ENCODE measurements at regions not wholly inside any gene's neighbourhood (a gene's known extent, or its start where the extent isn't known, plus 50 kb on each side); places are given as distances from the start of the nearest gene placed in this dataset.
A peak's percentile ranks its signal among the peaks of the same experiment; 100 is the strongest.
"Not testable (repeated sequence)": the region's sequence is repeated elsewhere in the genome, so short reads cannot be mapped to it uniquely, and the experiment has no call there.

DNA sequence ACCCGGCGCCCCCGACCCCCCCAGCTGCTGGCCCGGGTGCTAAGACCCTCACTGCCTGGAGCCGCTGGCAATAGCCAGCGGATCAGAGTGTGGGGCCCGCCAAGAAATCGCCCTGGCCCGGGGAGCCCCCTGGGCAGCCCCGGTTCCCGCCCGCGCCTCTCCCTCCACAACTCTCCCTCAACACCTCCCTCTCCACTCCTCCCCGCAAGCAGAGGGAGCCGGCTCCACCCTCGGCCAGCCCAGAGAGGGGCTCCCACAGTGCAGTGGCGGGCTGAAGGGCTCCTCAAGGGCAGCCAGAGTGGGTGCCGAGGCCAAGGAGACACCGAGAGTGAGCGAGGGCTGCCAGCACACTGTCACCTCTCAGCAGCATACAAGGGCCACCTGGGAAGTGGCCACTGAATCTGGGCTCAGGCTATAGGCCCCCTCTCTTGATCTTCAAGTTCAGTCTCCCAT lies 385.5 kb downstream of the SEC14L1 start:
- no peak for DNase-seq (ENCODE audit: low read depth)

DNA sequence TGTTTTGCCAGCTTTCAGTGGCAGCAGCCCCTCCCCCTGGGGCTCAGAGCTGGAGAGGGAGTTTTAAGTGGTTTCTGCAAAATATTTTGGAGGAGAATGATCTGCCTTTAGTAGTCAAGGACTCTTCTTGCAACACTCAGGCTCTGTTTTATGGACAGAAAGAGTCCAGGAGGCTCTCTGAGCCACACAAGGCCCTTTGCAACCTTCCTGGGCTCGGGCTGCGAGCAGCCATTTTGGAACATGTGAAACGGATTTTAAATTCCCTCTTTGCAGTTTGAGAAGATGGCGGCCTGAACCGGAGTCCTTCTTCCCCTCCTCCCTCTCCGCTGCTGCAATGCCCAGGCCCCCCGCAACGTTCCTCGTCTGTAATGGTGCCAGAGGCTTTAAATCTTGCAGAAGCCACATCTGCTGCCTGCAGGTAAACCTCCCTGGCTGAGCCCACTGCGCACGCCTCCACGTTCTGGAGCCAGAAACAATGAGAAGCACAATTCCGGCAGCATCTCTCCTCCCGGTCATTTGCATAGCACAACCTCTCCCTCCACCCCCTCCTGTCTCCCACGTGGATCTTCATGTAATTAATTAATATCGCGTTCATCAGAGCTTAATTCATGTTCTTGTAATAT lies 386.1 kb downstream of the SEC14L1 start:
- no peak for DNase-seq (ENCODE audit: low read depth)

DNA sequence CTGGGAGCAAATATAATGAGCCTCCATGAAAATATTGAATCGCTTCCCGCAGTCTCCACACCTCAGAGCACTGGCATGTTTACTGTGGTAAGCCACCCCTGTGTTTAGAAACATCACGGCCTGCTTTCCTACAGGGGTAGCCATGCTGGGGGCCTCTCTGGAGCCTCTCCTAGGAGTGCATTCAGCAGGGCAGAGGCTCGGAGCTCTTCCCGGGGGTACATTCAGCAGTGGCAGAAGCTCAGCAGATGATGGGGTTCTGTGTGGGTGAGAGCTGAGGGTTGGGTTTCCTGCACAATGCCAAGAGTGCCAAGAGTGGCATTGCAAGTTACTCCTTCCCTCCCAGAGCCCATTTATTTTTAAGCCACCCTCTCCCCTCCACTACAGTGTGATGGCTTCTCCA lies 386.6 kb downstream of the SEC14L1 start:
- DNase-seq (ENCODE audit: low read depth) = no peak

- DNase-seq (ENCODE audit: low read depth) = no peak
Observed at GRCh38 chr17:77527836-77528505, 387.2 kb downstream of the SEC14L1 start.

GRCh38 chr17:77528516-77529327 lies 388.0 kb downstream of the SEC14L1 start:
- DNase-seq (ENCODE audit: low read depth) = no peak

DNA sequence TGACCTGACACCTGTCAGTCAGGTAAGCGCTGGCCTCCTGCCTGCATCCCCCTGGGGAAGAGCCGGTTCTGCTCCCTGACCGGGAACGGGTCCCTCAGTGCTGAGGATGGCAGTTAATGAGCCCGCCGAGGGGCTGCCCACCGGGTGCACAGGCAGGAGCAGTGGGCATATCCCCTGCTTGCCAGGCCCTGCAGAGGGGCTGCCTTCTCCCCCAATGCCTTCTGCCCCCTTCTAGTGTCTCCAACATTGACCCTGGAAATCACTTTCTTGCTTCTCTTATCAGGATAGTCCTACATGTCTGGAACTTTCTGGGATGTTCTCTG lies 388.5 kb downstream of the SEC14L1 start:
- DNase-seq (ENCODE audit: low read depth) = no peak

DNA sequence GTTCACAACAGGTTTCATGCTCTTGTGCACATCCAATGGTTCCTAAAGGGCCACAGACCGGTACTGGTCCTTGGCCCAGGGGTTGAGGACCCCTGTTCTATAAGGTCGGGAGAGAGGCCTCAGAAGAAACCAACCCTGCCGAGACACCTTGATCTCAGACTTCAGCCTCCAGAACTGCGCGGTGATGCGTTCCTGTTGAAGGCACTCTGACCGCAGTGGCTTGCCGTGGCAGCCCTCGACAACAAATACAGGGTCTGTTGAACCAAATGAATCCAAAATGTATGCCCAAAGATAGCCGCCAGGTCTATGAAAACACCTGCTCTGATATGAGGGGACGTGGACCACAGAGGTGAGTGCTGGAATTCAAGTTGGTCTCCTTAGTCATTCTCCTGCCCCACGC lies 389.8 kb downstream of the SEC14L1 start:
- DNase-seq (ENCODE audit: low read depth) = no peak

- DNase-seq (ENCODE audit: low read depth) = no peak
Observed at GRCh38 chr17:77531002-77531401, 390.2 kb downstream of the SEC14L1 start.

DNA sequence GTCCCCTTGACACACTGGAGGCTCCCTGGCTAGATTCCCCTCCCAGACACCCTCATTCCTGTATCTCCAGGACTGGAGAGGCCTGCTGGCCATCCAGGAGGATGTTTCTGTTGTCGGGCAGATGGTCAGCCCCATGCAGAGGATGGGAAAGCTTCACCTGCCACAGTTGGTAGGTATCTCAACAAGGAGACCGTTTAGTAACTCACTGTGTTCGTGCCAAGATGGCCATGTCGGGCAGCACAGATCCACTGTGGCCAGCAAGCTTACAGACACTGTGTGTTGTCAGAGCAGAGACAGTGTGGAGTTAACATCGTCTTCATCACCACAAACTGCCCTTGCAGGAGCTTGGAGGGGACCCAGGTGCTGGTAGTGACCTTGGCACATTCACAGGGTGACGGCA lies 390.9 kb downstream of the SEC14L1 start:
- no peak for DNase-seq (ENCODE audit: low read depth)

DNA sequence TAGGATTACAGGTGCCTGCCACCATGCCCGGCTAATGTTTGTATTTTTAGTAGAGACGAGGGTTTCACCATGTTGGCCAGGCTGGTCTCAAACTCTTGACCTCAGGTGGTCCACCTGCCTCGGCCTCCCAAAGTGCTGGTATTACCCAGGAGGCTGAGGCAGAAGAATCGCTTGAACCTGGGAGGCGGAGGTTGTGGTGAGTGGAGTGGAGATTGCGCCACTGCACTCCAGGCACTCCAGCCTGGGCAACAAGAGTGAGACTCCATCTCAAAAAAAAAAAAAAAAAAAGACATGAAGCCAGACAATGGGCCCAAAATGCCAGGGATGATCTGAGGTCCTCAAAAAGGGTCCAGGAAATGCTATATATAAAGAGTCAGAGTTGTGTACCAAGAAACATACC lies 392.9 kb downstream of the SEC14L1 start:
- not testable (repeated sequence) for DNase-seq (ENCODE audit: low read depth)

GRCh38 chr17:77534137-77534536 lies 393.4 kb downstream of the SEC14L1 start:
- no peak for DNase-seq (ENCODE audit: low read depth)

- no peak for DNase-seq (ENCODE audit: low read depth)
Observed at GRCh38 chr17:77535435-77535834, 394.7 kb downstream of the SEC14L1 start.

- no peak for DNase-seq (ENCODE audit: low read depth)
Observed at GRCh38 chr17:77535892-77536291, 395.1 kb downstream of the SEC14L1 start.

DNA sequence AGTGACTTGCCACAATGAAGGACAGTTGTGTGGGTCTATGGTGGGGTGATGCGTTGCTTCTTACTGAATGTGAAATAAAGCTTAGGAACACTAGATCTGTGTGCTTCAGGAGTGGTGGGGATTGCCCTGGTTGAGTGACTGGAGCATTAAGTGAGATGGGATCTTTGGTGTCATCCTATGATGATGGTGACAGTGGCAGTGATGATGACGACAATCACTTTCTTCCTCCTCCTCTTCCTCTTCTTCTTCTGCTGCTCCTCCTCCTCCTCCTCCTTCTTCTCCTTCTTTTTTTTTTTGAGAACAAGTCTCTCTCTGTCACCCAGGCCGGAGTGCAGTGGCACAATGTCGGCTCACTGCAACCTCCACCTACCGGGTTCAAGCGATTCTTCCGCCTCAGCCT lies 396.8 kb downstream of the SEC14L1 start:
- no peak for DNase-seq (ENCODE audit: low read depth)

DNA sequence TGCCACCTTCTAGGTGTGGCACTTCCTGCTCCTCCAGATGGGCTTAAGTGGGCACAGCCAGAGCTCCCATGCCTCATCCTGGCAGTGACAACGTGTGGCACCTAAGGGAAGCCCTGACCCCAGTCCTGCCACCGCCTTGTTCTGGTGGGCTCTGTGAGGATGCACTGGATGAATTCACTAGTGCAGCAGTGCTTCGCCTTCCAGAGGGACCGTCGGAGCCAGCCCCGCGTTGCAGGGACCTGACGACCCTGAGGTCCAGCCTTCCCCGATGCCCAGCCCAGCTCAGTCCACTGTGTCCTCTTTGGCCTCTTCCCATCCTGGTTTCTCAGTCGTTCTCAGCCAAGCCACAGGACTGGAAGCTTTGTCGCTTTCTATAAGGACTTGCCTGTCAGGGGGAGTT lies 399.8 kb downstream of the SEC14L1 start:
- no peak for DNase-seq (ENCODE audit: low read depth)

- DNase-seq (ENCODE audit: low read depth) = no peak
Observed at GRCh38 chr17:77540975-77541374, 400.2 kb downstream of the SEC14L1 start.

DNA sequence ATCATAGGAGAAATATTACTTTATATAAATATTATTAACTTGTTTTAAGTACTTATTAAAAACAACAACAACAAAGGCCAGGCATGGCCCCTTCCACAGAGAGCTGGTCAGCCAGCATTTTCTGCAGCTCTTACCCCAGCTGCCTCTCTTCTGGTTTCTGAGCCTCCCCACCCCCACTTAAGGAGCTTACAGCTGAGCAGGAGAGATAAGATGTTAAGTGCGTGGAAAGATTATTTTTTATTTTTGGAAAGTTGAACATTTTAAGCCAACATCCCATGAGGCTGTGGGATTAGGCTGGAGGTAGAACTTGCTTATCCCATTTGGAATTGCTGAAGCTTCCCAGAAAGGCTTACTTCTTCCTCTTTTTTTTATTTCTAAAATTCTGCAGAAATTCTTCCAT lies 401.2 kb downstream of the SEC14L1 start:
- no peak for DNase-seq (ENCODE audit: low read depth)

DNA sequence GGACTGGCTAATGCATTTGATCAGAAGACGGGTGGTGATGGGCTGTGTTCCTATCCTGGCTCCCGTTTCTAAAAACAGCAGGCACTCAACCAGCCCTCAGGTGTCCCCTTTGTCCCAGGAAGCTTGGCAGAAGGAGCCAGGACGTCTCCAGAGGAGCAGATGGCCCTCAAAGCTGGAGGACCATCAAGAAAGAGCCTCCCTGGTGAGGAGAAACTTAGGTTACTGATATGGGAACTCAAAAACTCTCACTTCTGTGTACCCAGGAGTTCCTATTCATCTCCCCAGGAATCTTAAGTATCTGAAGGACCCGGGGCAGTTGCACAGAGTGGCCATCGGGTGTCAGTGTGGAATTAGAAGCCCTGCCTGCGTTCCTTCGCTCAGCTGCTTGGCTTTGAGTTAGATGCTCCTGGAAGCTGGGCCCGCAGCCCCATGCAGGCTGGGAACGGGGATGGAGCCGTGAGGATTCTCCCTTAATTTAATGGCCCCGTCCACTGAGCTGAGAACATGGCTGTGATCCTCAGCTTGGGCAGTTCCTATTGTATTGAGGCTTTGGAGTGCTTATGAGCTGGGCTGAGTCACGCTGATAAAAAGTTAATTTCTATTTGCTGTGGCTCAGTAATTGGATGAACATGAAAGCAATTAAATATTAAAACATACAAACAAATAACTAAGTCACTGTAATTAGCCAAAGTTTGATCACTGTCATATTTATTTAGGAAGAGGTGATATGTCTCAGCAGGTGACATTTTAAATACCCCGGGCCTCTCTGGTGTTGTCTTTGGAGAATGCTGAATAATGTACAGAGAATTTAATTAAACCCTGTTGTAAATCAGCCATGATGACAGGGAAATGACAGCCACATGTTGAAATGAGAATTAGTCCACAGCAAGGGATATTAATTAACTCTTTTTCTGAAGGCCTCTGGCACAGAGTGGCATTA lies 402.1 kb downstream of the SEC14L1 start:
- peak; percentile 70 for DNase-seq (ENCODE audit: low read depth)

DNA sequence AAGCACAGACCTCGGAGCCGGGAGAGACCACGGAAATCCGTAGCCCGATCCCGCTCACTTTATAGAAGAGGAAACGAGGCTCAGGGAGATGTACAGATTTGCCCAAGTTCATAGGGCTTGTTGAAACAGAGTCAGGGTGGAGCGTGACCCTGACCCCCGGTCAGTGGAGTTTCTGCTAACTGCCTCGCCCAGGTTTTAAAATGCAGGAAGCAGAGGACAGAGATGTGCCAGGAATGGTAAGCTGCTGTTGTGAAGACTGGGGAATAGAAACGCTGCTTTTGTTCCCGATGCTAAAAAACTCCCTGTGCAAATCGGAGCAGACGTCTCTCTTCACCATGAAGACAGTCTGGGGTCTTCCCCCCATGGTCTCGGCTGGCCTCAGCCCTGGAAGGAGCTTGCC lies 403.0 kb downstream of the SEC14L1 start:
- no peak for DNase-seq (ENCODE audit: low read depth)

- no peak for DNase-seq (ENCODE audit: low read depth)
Observed at GRCh38 chr17:77544347-77545110, 403.8 kb downstream of the SEC14L1 start.

DNA sequence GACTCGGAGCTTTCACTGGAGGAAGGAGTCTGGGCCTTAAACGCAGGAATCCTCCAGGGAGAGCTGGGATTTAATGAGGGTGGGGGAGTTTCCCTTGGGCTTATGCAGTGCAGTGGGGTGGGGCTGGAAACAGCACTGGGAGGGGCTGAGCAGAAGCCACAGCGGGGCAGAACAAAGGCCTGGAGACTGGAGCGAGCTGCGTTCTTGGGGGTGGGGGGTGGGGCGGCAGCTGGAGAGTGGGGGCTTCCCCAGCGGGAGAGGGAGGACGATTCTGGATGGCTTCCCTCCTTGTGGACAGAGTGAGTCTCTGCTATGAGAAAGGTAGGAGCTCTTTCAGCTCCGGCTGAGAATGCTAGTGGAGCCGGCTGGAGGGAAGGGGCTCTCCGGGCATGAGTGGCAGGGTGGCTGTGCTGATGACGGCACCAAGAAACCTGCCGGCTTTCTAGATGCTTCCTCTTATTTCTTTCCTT lies 406.0 kb downstream of the SEC14L1 start:
- no peak for DNase-seq (ENCODE audit: low read depth)

Measured in stromal cell of bone marrow (primary cell).